ENCODE measurements at regions not wholly inside any gene's neighbourhood (a gene's known extent, or its start where the extent isn't known, plus 50 kb on each side); places are given as distances from the start of the nearest gene placed in this dataset.

DNA sequence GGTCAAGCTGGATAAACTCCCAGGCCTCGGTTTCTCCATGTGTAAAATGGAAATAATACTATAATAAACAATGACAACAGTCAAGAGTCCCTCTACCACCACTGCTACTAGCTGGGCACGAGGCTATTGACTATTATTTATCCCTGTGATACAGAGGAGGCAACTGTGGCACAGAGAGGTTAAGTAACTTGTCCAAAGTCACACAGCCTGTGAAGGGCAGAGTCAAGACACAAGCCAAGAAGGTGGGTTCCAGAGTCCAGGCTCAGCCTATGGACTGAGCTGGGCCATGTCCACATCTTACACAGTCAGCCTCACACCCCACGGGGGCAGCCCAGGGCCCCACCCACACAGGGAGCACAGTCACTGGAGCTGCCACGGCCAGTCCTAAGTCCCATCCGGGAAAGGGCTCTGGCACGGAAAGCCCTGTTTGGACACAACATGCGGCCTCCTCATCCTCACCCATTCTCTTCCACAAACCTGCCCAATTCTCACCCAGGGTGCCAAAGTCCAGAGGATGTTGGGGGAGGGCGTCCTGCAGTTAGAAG is 384.0 kb downstream of the SHANK2 start:
- no peak for DNase-seq (ENCODE audit: low read depth, low spot score)

DNA sequence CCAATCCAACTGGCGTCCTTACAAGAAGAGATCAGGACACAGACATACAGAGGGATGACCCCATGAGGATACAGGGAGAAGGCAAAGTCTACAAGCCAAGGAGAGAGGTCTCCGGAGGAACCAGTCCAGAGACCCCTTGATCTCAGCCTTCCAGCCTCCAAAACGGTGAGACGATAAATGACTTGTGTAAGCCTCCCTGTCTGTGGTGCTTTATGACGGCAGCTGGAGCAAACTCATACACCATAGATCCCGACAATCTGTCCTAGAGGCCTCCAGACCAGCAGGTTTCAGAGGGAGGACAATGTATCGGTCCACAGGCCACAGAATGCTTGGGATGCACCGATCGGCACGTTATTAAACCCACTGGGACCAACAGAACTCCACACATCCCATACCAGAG is 383.3 kb downstream of the SHANK2 start:
- DNase-seq (ENCODE audit: low read depth, low spot score) = no peak

DNA sequence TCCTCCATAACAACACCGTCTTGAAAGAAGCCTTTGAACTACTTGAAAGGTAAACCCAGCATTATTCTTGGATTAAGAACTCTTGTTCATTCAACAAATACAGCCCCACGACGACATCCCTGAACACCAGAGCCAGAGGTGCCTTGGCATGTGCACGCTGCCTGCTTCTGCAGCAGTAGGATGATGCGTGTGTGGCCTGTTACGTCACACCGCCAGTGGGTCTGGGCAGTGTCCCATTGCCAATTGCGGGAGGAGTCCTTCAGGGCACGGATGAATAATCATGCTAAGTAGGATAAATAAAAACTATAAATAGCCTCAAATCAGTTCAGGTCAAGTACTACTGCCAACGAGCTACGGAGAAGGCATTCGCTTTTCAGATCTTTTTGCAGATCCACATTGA is 380.5 kb downstream of the SHANK2 start:
- DNase-seq (ENCODE audit: low read depth, low spot score) = no peak

DNA sequence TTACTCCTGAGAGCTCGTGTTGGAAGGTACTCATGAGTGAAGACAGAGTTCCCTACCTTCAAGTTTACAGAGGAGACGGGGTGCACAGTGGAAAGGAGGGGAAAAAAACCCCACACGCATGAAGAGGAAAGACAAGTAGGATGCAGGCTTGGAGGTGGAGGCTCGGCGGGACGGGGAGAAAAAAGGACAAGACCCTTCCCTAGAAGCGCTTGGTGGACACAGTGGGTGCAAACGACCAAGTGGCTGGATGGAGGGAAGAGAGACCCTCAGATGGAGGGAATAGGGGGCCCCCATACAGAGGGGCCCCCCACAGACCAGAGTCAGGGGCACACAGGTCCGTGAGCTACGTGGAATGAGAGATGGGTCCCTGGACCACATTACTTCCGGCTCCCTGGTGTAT is 380.1 kb downstream of the SHANK2 start:
- no peak for DNase-seq (ENCODE audit: low read depth, low spot score)

DNA sequence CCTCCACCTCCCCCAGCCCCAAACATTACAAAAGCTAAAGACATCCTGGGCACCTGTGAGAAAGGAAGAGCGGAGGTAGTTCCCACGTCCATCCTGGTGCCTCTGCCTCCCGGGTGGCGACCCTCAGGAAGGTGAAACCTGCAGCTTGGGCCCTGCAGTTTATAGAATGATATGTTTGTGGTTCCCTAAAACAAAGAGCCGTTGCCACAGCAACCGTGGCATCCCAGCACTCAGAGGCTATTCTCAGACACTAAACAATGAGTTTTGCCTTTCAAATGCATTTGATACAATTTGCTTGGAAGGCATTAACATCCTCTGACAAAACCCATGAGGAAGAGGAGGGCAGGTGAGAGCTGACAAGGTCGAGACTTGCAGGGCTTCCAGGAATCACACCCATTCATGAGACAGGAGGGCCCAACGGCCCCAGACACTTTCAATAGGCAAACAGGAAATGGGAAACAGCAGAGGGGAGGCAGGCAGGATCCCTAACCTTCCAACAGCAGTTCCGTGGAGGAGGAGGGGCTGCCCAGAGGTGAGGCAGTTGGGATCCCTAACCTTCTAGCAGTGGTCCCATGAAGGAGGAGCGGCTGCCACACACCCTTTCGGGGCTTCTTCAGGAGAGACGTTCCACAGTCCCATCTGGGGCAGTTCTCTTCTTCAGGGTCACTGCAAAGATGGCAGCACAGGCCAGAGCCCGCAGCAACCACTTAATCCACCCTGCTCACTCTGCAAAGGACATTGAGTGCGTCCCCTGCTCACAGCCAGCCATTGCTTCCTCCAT is 379.2 kb downstream of the SHANK2 start:
- no peak for DNase-seq (ENCODE audit: low read depth, low spot score)

DNA sequence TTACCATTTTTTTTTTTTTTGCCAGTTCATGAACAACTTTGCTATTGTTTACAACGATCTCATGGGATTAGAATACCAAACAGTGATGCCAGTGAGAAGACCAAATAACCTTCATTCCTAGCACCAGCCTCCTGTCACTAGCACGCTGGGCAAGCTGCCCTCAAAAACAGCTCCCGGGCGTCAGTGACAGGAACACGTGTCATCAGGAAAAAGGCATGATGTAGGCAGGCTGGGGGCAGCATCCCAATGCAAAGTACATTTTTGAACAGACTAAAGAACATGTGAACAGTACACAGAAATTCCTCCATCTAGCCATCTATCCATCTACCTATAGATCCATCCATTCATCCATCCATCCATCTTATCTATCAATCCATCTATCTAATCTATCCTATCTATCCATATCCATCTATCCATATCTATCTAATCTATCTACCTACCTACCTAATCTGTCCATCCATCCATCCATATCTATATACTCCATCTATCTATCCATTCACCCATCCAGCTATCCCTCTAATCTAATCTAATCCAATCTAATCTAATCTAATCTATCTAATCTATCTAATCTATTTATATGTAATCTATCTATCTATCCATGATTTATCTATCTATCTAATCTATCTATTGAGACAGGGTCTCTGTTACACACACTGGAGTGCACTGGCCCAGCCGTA is 378.5 kb downstream of the SHANK2 start:
- no peak for DNase-seq (ENCODE audit: low read depth, low spot score)

DNA sequence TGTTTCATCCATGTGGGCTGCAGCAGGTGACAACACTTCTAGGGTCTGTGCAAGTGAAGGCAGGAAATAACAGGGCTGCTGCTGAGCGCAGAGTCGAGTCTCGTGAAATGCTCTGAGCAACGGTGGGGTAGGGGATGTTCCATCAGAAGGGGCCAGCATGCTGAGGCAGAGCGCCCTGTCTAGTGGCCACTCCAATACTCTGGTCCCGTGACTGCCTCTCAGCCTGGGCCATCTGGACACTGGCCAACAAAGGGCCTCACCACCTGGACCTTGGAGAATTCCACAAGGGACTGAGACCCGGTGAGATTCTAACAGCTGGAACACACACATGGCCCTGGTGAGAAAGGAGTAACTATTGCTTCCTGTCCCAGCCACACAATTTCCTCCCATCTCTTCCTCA is 375.7 kb downstream of the SHANK2 start:
- no peak for DNase-seq (ENCODE audit: low read depth, low spot score)

DNA sequence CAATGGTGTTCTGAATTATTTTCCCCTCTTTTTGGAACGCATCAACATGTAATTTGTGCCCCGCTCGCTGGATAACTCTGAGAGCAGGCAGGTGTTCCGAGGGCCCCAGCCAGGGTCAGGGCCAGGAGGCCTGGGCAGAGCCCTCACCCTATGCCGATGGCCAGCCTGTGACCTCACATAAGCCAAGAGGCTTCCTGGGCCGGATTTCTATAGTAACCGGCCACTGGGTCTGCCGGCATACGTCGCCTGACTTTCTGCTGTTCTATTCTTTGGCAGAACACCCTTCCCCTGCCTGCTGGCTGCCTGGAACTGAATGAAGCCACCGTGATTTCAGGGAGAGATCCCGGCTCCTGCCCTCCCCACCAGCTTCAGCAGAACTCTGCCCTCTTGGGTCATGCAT is 375.2 kb downstream of the SHANK2 start:
- DNase-seq (ENCODE audit: low read depth, low spot score) = no peak

DNA sequence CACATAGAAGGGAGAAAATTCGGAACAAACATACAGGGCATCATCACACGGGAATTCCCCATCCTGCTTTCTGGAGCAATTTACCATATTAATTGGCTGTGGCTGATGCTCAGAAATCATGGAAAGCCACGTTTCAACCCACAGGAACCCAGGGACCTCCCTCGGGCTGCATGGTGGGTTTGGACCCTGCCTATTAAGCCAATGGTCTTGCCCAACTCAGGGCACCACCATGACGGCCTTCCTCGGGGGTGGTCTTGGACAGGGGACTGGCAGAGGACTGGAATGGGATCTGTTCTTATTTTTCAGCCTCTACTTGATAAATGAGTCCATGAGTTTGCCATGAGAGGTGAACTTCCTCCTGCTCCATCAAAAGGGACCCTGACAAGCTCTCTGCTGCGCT is 374.0 kb downstream of the SHANK2 start:
- no peak for DNase-seq (ENCODE audit: low read depth, low spot score)

DNA sequence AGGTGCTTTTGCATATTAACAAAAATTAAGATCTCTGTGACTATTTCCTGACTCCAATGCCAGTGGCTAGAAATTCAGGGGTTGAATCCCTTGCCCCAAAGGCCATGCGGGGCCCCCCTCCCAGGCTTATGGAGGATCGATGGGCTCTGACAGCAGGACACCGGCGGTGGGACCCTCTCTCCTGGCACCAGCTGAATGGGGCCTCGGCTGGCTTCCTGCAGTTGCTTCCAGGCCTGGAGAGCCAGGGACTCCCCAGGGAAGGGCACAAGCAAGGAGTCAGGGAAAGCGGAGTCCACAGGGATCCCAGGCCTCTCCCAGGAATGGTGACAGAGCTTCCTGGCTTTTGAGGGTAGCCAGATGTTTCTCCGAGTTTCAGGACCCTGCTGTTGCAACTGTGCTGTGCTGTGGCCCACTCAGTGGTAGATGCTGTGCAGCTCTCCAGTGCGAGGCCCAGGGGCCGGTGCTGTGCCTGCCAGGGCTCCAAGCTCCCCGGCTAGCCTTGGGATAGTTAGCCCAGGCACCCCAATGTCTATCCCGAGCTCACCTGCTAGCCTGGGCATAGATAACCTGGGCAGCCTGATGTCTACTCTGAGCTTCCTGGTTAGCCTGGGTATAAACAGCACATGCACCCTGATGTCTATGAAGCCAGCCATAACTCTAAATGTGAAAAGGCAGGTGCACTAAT is 372.6 kb downstream of the SHANK2 start:
- DNase-seq (ENCODE audit: low read depth, low spot score) = no peak

DNA sequence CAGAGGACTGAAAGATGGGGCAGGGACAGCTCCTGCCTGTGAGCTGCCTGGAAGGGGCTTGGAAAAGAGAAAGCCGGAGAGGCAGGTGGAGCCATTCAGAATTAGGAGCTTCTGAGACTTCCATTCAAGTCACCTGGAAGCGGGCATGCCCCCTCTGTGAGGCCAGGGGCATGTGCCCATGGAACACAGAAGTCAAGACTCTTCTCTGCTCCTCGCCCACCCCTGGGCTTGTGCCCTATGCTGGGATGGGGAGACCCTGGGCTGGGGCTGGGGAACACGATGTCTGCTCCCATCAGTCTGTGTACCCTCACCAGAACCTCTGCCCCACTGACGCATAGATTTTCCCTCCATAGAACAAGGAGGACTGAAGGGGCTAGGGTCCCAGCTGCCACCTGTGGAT is 372.0 kb downstream of the SHANK2 start:
- no peak for DNase-seq (ENCODE audit: low read depth, low spot score)

DNA sequence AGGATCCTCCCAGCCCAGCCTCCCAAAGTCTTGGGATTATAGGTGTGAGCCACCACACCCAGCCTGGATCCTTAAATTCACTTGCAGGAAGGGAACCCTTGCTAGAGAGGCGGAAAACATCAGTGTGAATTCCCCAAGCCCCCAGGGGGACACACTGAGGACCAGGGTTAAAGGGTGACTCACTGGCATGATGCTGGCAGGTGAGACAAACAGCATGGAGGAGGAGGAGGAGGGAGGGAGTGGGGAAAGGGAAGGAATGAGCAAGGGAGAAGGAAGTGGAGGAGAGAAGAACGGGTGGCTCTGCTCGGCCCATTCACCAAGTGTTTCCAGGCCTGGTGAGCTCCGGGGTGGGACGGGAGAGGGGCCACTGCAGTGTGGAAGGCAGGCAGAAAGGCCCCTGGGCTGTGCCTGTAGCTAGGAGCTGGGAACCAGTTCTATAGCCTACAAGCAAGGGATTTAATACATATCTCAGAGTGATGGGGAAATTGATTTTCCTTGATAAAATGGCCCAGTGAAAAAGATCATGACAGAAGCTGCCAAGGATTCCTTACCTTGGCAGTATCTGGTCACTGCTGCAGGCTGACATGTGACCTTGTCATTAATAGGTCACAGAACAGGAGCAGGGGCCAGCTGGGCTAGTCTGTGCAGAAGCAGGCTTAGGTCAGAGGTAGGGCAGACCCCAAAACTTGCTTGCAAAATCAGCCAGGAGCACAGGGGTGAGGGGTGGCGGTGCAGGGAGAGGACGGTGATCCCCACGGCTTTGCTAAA is 370.2 kb downstream of the SHANK2 start:
- DNase-seq (ENCODE audit: low read depth, low spot score) = no peak

DNA sequence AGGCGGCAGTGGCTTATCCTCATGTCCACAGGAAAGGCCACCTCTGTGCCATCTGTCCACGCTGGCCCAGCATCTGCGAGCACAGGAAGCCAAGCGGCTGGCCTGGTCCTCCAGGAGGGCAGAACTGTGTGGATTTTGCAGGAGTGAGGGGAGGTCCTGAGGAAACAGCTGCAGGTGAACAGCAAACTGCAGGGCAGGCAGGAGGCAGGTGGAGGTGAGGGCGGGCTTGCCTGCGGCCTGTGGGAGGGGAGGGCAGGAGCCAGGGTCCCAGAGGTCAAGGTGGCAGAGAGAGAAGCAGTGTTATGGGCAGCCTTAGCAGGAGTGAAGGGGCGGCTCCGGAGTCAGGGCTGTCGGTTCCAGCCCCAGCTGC is 369.7 kb downstream of the SHANK2 start:
- DNase-seq (ENCODE audit: low read depth, low spot score) = no peak

DNA sequence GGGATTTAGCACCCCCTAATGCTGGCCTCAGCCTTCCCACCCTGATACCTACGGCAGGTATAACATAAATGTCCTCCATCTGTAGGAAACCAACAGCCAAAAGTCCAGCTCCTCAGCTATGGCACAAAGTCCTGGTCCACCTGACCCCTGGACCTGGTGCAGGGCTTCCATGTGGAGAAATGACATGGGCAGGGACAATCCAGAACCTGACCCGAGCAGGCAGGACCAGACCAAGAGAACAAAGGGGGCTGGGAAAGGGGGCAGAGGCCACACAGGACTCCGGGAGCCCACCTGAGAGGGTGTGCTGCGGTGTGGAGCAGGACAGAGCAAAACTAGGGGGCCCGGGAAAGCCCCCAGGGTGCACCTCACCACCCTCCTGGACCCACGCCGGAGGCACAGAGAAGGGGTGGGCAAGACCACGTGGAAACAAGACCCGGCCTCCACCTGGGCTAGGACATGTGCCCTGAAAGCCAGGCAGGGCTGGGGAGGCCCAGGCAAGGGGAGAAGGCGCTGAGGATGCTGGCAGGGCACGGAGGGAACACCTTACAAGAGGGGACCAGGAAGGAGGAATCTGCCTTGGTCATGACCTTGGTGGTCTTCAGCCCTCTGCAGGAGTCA is 368.9 kb downstream of the SHANK2 start:
- no peak for DNase-seq (ENCODE audit: low read depth, low spot score)

DNA sequence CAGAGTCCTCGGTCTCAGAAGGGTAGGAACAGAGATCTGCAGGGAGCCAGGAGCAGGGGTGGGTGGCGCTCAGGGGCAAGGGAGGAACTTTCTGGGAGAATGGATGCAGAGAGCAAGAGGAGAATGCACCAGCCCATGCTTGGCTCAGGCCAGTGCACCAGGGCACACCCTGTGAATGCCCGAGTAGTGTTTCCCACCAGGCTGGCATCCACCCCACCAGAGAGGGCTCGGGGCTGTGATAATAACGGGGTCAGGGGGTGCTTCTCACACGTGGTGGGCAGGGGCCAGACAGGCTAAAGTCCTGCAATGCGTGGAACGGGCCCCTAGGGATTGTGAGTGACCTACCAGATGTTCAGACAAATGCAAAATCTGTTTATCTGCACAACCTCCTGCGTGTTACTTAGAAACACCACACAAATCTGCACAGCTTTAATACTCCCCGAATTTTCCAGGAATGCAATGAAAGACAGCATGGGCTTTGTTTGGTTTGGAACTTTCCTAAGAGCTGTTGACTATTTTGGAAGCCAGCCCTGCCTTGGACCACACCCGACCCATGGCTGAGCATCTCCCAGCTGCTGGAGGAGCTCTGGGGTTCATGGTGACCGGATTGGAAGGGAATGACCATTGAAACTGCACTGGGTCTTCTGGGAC is 368.3 kb downstream of the SHANK2 start:
- no peak for DNase-seq (ENCODE audit: low read depth, low spot score)

DNA sequence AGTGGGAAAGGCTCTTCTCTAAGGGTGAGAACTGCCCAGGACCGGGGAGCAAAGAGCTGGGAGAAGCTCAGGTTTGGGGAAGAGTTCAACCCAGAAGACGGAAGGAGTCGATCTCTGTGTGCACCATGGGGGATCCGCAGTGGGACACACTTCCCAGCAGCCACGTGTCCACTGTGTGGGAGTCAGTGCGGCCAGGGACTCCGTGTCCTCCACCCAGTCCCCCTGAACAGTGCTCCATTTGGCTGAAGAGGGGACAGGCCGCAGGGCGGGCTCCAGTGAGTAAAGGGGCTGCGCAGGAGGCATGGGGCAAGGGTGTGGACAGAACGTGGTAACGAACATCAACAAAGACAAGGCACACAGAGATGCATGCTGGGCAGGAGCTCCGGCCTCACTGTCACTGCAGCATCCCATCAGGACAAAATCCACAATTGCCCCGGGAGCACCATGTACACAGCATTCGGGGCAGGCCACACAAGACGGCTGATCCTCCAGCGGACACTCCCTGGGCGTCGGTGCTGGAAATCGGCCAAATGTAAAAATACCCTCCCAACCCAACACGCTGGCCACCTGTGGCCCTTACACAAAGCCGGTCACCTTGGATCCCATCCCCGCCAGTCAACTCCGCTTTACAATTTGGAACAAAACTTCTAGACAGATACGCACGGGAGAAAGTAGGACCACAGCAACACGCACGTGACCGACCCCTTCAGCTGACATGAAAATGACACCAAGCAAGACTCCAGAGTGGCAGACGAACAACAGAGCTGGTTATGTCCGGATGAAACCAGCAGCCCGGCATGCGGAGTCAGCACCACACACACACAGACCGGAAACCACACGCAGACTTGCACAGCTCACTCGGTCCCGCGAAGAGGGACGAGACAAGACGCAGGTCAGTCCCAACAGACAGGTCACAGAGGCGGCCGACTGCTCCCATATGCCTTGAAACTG is 366.8 kb downstream of the SHANK2 start:
- DNase-seq (ENCODE audit: low read depth, low spot score) = no peak

DNA sequence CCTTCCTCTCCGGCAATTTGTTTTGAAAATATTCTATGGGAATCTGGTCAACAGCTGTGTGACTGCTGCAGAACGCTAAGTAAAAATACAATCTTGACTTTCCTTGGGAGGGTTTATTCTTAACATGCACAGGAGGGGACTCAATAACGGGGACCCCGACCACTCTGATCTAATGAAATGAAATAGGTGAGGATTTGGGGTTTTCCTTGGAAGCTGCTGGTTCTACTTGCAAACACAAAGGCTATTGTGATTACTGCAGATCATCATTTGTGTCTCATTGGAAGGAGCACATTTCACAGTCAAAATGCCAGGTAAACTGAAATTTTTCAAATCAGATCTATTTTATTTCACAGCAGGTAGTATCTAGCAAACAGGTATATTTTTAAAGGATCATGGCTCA is 366.1 kb downstream of the SHANK2 start:
- no peak for DNase-seq (ENCODE audit: low read depth, low spot score)

DNA sequence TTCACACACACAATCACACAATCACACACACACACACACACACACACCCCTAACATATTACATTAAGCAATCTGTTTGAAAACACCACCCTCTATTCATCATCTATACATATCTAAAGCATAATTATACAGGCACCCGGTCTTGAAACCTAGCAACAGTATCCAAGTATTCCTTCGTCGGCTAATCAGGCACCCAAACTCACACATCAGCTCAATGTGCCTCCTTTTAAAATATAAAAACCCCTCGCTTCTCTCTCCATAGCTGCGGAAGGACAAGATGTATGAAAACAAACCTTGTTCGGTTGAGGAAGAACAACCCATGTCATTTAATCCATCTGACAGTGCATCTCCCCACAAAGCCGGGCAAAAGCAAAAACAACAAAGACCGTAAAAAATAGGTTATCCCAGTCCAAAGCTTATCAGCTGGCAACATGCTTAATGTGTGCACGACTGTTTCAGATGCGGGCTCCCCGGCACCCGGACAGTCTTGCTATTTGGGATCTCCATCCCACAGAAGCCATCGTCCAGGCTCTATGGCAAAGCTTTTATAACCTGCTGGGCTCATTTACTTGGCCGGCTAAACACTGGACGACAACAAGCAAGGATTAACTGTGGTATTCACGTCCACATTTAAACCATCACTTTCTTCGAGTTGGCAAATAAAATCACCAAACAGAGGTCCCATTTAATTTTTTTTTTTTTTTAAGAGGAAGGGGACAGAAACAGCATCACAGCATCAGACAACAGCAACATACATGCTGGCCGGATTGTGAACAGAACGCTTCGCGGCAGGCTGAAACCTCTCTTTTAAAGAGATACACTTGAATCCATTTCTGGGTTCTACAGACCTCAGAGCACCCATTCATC is 365.5 kb downstream of the SHANK2 start:
- no peak for DNase-seq (ENCODE audit: low read depth, low spot score)

DNA sequence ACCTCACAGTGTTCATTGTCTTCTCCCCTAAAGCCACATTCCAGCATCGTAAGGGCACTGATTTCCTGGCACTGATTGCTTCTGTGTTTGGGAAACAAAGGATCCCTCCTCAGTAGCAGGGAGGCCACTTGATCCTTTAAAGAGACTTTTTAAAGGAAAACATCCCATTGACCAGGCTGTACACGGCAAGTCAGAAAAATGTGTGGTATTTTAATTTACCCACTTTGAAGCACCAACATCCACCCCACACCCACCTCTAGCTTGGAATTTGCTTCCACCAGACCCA is 364.9 kb downstream of the SHANK2 start:
- no peak for DNase-seq (ENCODE audit: low read depth, low spot score)
